SJCRH30 (cell line): ENCODE measurements at regions not wholly inside any gene's neighbourhood (a gene's known extent, or its start where the extent isn't known, plus 50 kb on each side); places are given as distances from the start of the nearest gene placed in this dataset.
"Not testable (repeated sequence)": the region's sequence is repeated elsewhere in the genome, so short reads cannot be mapped to it uniquely, and the experiment has no call there.

Experiments used
- DNase-seq, 2 experiments: peaks; one replicate each; pipeline ENCODE4 v3.0.0-alpha.2; 2015 to 2020
- H3K27ac ChIP-seq: fragments of 250-450 bp; sonication (Bioruptor Pico); 2 replicates; pipeline ENCODE4 v1.5.1; 2020; ENCODE audit warnings: mild to moderate bottlenecking, moderate library complexity
- H3K27me3 ChIP-seq: fragments of 250-450 bp; sonication (Bioruptor Pico); 2 replicates; pipeline ENCODE4 v1.5.1; 2020; ENCODE audit warnings: mild to moderate bottlenecking, moderate library complexity
- H3K36me3 ChIP-seq: fragments of 250-450 bp; sonication (Bioruptor Pico); 2 replicates; pipeline ENCODE4 v1.5.1; 2020; ENCODE audit warnings: mild to moderate bottlenecking, moderate library complexity
- H3K4me1 ChIP-seq: fragments of 250-450 bp; sonication (Bioruptor Pico); 2 replicates; pipeline ENCODE4 v1.5.1; 2020; ENCODE audit warnings: mild to moderate bottlenecking, moderate library complexity
- H3K4me3 ChIP-seq: fragments of 250-450 bp; sonication (Bioruptor Pico); 2 replicates; pipeline ENCODE4 v1.5.1; 2020; ENCODE audit warnings: mild to moderate bottlenecking, moderate library complexity
- H3K9me3 ChIP-seq: fragments of 250-450 bp; sonication (Bioruptor Pico); replicated peaks from 2 replicates; pipeline ENCODE4 v1.5.1; 2020; ENCODE audit warnings: mild to moderate bottlenecking, moderate library complexity

GRCh38 chr2:129803871-129804270 is 175.6 kb upstream of the RAB6C start:
- Histone ChIP-seq H3K27me3 (peaks cover 2% of the 10 kb centered on the region; the same call in 1 of the 2 replicates), H3K9me3 (no peaks in the 10 kb centered on the region), H3K27ac (no peak overlapping the region), H3K4me1 (no peaks in the 10 kb centered on the region), H3K36me3 (no peaks in the 10 kb centered on the region), H3K4me3 (no peak overlapping the region)
- DNase-seq: no peak

- H3K4me3 ChIP-seq: no peak overlapping the region
- peaks cover 3% of the 10 kb centered on the region; the same call in 1 of the 2 replicates for H3K27me3 ChIP-seq
- no peaks in the 10 kb centered on the region for H3K4me1 ChIP-seq
- H3K36me3 ChIP-seq: no peaks in the 10 kb centered on the region
- no peak for DNase-seq
- H3K27ac ChIP-seq: no peak overlapping the region
- no peaks in the 10 kb centered on the region for H3K9me3 ChIP-seq
Observed at GRCh38 chr2:129805899-129806298, 173.6 kb upstream of the RAB6C start.

GRCh38 chr2:129806317-129806716 is 173.1 kb upstream of the RAB6C start:
- no peak for DNase-seq
- Histone ChIP-seq H3K4me3 (no peak overlapping the region), H3K4me1 (no peaks in the 10 kb centered on the region), H3K27ac (no peak overlapping the region), H3K9me3 (no peaks in the 10 kb centered on the region), H3K27me3 (peaks cover 3% of the 10 kb centered on the region; the same call in 1 of the 2 replicates), H3K36me3 (no peaks in the 10 kb centered on the region)

GRCh38 chr2:129806990-129807389 is 172.5 kb upstream of the RAB6C start:
- no peak for DNase-seq
- Histone ChIP-seq H3K9me3 (no peaks in the 10 kb centered on the region), H3K36me3 (no peaks in the 10 kb centered on the region), H3K4me1 (no peaks in the 10 kb centered on the region), H3K27ac (no peak overlapping the region), H3K27me3 (peaks cover 3% of the 10 kb centered on the region; the same call in 1 of the 2 replicates), H3K4me3 (no peak overlapping the region)

- not testable (repeated sequence) for DNase-seq, H3K9me3 ChIP-seq
Observed at GRCh38 chr2:129807642-129808338, 171.7 kb upstream of the RAB6C start.

GRCh38 chr2:129810521-129810920 is 168.9 kb upstream of the RAB6C start:
- H3K4me1 ChIP-seq: no peaks in the 10 kb centered on the region
- no peak for DNase-seq
- no peaks in the 10 kb centered on the region for H3K36me3 ChIP-seq
- H3K27ac ChIP-seq: no peak overlapping the region
- peaks cover 3% of the 10 kb centered on the region; the same call in 1 of the 2 replicates for H3K27me3 ChIP-seq
- no peak overlapping the region for H3K4me3 ChIP-seq
- H3K9me3 ChIP-seq: no peaks in the 10 kb centered on the region

More at GRCh38 chr2:129807642-129808338, 171.7 kb upstream of the RAB6C start:
- not testable (repeated sequence) for H3K27ac ChIP-seq, H3K4me3 ChIP-seq, H3K4me1 ChIP-seq, H3K36me3 ChIP-seq, H3K27me3 ChIP-seq

- no peak overlapping the region for H3K27ac ChIP-seq
- no peaks in the 10 kb centered on the region for H3K36me3 ChIP-seq
- H3K4me3 ChIP-seq: no peak overlapping the region
- DNase-seq: no peak
- no peaks in the 10 kb centered on the region for H3K9me3 ChIP-seq
- peaks cover 3% of the 10 kb centered on the region; the same call in 1 of the 2 replicates for H3K27me3 ChIP-seq
- no peaks in the 10 kb centered on the region for H3K4me1 ChIP-seq
Observed at GRCh38 chr2:129812071-129812470, 167.4 kb upstream of the RAB6C start.

- H3K27ac ChIP-seq: no peak overlapping the region
- 0 out of 2 replicates have a peak, but pooled peaks cover 3% of the 10 kb centered on the region for H3K27me3 ChIP-seq
- H3K36me3 ChIP-seq: no peaks in the 10 kb centered on the region
- H3K4me1 ChIP-seq: no peaks in the 10 kb centered on the region
- DNase-seq: no peak
- no peak overlapping the region for H3K4me3 ChIP-seq
- H3K9me3 ChIP-seq: no peaks in the 10 kb centered on the region
Observed at GRCh38 chr2:129812654-129813053, 166.8 kb upstream of the RAB6C start.

- no peak overlapping the region for H3K4me3 ChIP-seq
- H3K27me3 ChIP-seq: 0 out of 2 replicates have a peak, but pooled peaks cover 3% of the 10 kb centered on the region
- no peaks in the 10 kb centered on the region for H3K4me1 ChIP-seq
- no peaks in the 10 kb centered on the region for H3K36me3 ChIP-seq
- H3K27ac ChIP-seq: no peak overlapping the region
- H3K9me3 ChIP-seq: no peaks in the 10 kb centered on the region
- DNase-seq: no peak
Observed at GRCh38 chr2:129813404-129813803, 166.1 kb upstream of the RAB6C start.

GRCh38 chr2:129816813-129817574 is 162.5 kb upstream of the RAB6C start:
- H3K4me3 ChIP-seq: no peak overlapping the region
- H3K36me3 ChIP-seq: no peaks in the 10 kb centered on the region
- no peak for DNase-seq
- no peaks in the 10 kb centered on the region for H3K9me3 ChIP-seq
- H3K27me3 ChIP-seq: 0 out of 2 replicates have a peak, but pooled peaks cover 5% of the 10 kb centered on the region
- H3K27ac ChIP-seq: no peak overlapping the region
- no peaks in the 10 kb centered on the region for H3K4me1 ChIP-seq

- Histone ChIP-seq H3K4me3 (no peak overlapping the region), H3K27ac (no peak overlapping the region), H3K36me3 (no peaks in the 10 kb centered on the region), H3K9me3 (no peaks in the 10 kb centered on the region), H3K27me3 (peaks cover 5% of the 10 kb centered on the region; the same call in 1 of the 2 replicates), H3K4me1 (no peaks in the 10 kb centered on the region)
- DNase-seq: no peak
Observed at GRCh38 chr2:129819855-129820254, 159.6 kb upstream of the RAB6C start.

GRCh38 chr2:129820908-129821307 is 158.6 kb upstream of the RAB6C start:
- DNase-seq: no peak
- Histone ChIP-seq H3K27ac (no peak overlapping the region), H3K36me3 (no peaks in the 10 kb centered on the region), H3K4me3 (no peak overlapping the region), H3K4me1 (no peaks in the 10 kb centered on the region), H3K9me3 (no peaks in the 10 kb centered on the region), H3K27me3 (peaks cover 5% of the 10 kb centered on the region; the same call in 1 of the 2 replicates)

- Histone ChIP-seq H3K4me3 (no peak overlapping the region), H3K9me3 (no peaks in the 10 kb centered on the region)
- no peak for DNase-seq
Observed at GRCh38 chr2:129821445-129821844, 158.0 kb upstream of the RAB6C start.

GRCh38 chr2:129823044-129823443 is 156.4 kb upstream of the RAB6C start:
- H3K4me3 ChIP-seq: no peak overlapping the region
- H3K4me1 ChIP-seq: no peaks in the 10 kb centered on the region
- DNase-seq: no peak
- peaks cover 5% of the 10 kb centered on the region; the same call in 1 of the 2 replicates for H3K27me3 ChIP-seq
- H3K27ac ChIP-seq: no peak overlapping the region
- no peaks in the 10 kb centered on the region for H3K36me3 ChIP-seq
- no peaks in the 10 kb centered on the region for H3K9me3 ChIP-seq

More at GRCh38 chr2:129821445-129821844, 158.0 kb upstream of the RAB6C start:
- no peaks in the 10 kb centered on the region for H3K4me1 ChIP-seq
- no peak overlapping the region for H3K27ac ChIP-seq
- H3K36me3 ChIP-seq: no peaks in the 10 kb centered on the region
- H3K27me3 ChIP-seq: peaks cover 5% of the 10 kb centered on the region; the same call in 1 of the 2 replicates
